ENCODE measurements at regions not wholly inside any gene's neighbourhood (a gene's known extent, or its start where the extent isn't known, plus 50 kb on each side); places are given as distances from the start of the nearest gene placed in this dataset.

DNA sequence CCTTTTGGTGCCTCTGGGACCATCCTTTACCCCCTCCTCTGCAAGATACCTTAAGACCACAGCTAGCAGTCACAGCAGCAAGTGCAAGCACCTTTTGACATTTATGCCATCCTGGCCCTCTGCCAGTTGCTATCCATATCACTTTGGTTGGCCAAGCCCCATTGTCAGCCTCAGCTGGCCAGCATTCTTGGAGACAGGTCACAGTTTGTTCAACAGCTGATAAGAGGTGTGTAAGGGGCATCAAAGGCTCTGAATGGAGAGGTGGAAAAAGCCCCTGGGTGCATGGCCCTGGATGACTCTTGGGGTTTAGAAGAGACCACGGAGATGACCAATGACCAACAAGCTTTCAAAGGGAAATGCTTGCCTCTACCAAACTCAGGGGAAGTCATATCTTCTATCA is 133.6 kb upstream of the MAMLD1 start:
- TF ChIP-seq CTCF (IDR thresholded peaks at IDR 0.05) (no peak), POLR2A (IDR thresholded peaks at IDR 0.05) (no peak)
